Ishikawa (cell line): ENCODE measurements at regions not wholly inside any gene's neighbourhood (a gene's known extent, or its start where the extent isn't known, plus 50 kb on each side); places are given as distances from the start of the nearest gene placed in this dataset.

Source experiments
- CEBPB ChIP-seq: IDR thresholded peaks from 2 replicates; pipeline ENCODE4 v1.6.1; 2012
- EP300 ChIP-seq: IDR thresholded peaks from 2 replicates; pipeline ENCODE4 v1.6.1; 2012; ENCODE audit warnings: borderline replicate concordance
- NFIC ChIP-seq: IDR thresholded peaks from 2 replicates; pipeline ENCODE4 v1.6.1; 2012
- REST ChIP-seq: IDR thresholded peaks from 2 replicates; pipeline ENCODE4 v1.6.1; 2012; ENCODE audit warnings: low read depth, mild to moderate bottlenecking
- TAF1 ChIP-seq: IDR thresholded peaks from 2 replicates; pipeline ENCODE4 v1.6.1; 2012; ENCODE audit warnings: low read depth, mild to moderate bottlenecking
- TF ChIP-seq, protein P1 (sequence below): IDR thresholded peaks from 2 replicates; pipeline ENCODE4 v1.6.1; 2012
- TF ChIP-seq, protein P2 (sequence below): IDR thresholded peaks from 2 replicates; pipeline ENCODE4 v1.6.1; 2012

- TF ChIP-seq REST: no peak
- TF ChIP-seq CEBPB: no peak
- no peak for TF ChIP-seq EP300
- no peak for TF ChIP-seq NFIC
- TF ChIP-seq, protein P1, sequence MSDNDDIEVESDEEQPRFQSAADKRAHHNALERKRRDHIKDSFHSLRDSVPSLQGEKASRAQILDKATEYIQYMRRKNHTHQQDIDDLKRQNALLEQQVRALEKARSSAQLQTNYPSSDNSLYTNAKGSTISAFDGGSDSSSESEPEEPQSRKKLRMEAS: no peak
- TF ChIP-seq, protein P2, sequence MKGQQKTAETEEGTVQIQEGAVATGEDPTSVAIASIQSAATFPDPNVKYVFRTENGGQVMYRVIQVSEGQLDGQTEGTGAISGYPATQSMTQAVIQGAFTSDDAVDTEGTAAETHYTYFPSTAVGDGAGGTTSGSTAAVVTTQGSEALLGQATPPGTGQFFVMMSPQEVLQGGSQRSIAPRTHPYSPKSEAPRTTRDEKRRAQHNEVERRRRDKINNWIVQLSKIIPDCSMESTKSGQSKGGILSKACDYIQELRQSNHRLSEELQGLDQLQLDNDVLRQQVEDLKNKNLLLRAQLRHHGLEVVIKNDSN: no peak
- no peak for TF ChIP-seq TAF1
Measured at GRCh38 chr3:106392915-106393314, 524.1 kb upstream of the CBLB start.
